HEK293 (cell line): ENCODE measurements at regions not wholly inside any gene's neighbourhood (a gene's known extent, or its start where the extent isn't known, plus 50 kb on each side); places are given as distances from the start of the nearest gene placed in this dataset.

Experiments
- KLF1 ChIP-seq: fragments of 450-650 bp; formaldehyde crosslinking; IDR thresholded peaks from 2 replicates; pipeline ENCODE4 v1.5.1; 2016; ENCODE audit warnings: missing biosample characterization, missing genetic modification characterization
- SETDB1 ChIP-seq: IDR thresholded peaks from one replicate; pipeline ENCODE4 v1.6.1; 2017; ENCODE audit warnings: mild to moderate bottlenecking, low read length, moderate library complexity, mixed read lengths; ENCODE audit not compliant: insufficient read length
- ZBTB21 ChIP-seq: fragments of 450-650 bp; formaldehyde crosslinking; IDR thresholded peaks from 2 replicates; pipeline ENCODE4 v1.5.1; 2017; ENCODE audit warnings: missing biosample characterization, missing genetic modification characterization
- ZNF248 ChIP-seq: fragments of 450-650 bp; formaldehyde crosslinking; IDR thresholded peaks from 2 replicates; pipeline ENCODE4 v1.5.1; 2017; ENCODE audit warnings: missing biosample characterization, missing genetic modification characterization
- ZNF335 ChIP-seq: fragments of 450-650 bp; formaldehyde crosslinking; conservative IDR thresholded peaks from 2 replicates; pipeline ENCODE4 v1.5.1; 2016; ENCODE audit warnings: missing biosample characterization, missing genetic modification characterization
- ZNF510 ChIP-seq: fragments of 450-650 bp; formaldehyde crosslinking; IDR thresholded peaks from 2 replicates; pipeline ENCODE4 v1.5.1; 2018; ENCODE audit warnings: mild to moderate bottlenecking, missing genetic modification characterization, missing biosample characterization; ENCODE audit not compliant: insufficient replicate concordance
- ZNF596 ChIP-seq: fragments of 450-650 bp; IDR thresholded peaks from 2 replicates; pipeline ENCODE4 v1.5.0; 2018; ENCODE audit warnings: missing biosample characterization, mild to moderate bottlenecking, missing genetic modification characterization, moderate library complexity
- ZNF654 ChIP-seq: fragments of 450-650 bp; formaldehyde crosslinking; IDR thresholded peaks from 2 replicates; pipeline ENCODE4 v1.5.1; 2016; ENCODE audit warnings: low read depth, missing biosample characterization, missing genetic modification characterization
- ZNF76 ChIP-seq: fragments of 450-650 bp; formaldehyde crosslinking; IDR thresholded peaks from 2 replicates; pipeline ENCODE4; 2016; ENCODE audit warnings: low read depth, missing biosample characterization, missing genetic modification characterization, borderline replicate concordance
- TF ChIP-seq, protein P1 (sequence below): fragments of 450-650 bp; formaldehyde crosslinking; IDR thresholded peaks from 2 replicates; pipeline ENCODE4 v1.5.1; 2016; ENCODE audit warnings: missing biosample characterization, missing genetic modification characterization
- TF ChIP-seq, protein P2 (sequence below): fragments of 450-650 bp; formaldehyde crosslinking; IDR thresholded peaks from 2 replicates; pipeline ENCODE4 v1.5.1; 2016; ENCODE audit warnings: missing biosample characterization, missing genetic modification characterization
- TF ChIP-seq, protein P3 (sequence below): fragments of 450-650 bp; formaldehyde crosslinking; IDR thresholded peaks from 2 replicates; pipeline ENCODE4 v1.5.1; 2016; ENCODE audit warnings: missing biosample characterization, missing genetic modification characterization

DNA sequence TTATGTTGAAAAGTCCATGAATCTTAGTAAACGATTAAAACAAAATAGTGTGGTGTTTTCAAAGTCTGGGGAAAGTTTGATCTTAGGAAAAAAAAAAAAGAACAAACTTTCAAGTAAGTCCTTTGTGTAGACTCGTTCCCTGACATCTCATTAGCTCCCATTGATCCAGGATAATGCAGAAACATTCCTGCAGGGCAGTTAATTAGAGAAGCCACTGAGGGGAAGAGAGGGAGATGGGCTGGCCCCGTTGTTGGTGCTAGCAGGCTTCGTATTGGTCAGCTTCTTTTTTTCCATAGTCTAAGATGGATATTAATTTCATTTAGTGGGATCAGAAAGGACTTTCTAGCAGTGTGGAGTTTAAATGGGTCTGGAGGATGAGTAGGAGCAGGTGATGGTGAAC lies 340.2 kb downstream of the DRD1 start:
- TF ChIP-seq ZNF76 (tag by site-specific recombination): no peak
- TF ChIP-seq ZNF510 (tag by site-specific recombination): no peak
- no peak for TF ChIP-seq ZBTB21 (tag by site-specific recombination)
- TF ChIP-seq, protein P1, sequence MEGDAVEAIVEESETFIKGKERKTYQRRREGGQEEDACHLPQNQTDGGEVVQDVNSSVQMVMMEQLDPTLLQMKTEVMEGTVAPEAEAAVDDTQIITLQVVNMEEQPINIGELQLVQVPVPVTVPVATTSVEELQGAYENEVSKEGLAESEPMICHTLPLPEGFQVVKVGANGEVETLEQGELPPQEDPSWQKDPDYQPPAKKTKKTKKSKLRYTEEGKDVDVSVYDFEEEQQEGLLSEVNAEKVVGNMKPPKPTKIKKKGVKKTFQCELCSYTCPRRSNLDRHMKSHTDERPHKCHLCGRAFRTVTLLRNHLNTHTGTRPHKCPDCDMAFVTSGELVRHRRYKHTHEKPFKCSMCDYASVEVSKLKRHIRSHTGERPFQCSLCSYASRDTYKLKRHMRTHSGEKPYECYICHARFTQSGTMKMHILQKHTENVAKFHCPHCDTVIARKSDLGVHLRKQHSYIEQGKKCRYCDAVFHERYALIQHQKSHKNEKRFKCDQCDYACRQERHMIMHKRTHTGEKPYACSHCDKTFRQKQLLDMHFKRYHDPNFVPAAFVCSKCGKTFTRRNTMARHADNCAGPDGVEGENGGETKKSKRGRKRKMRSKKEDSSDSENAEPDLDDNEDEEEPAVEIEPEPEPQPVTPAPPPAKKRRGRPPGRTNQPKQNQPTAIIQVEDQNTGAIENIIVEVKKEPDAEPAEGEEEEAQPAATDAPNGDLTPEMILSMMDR (tag by site-specific recombination): no peak
- TF ChIP-seq ZNF596 (tag by site-specific recombination): no peak
- no peak for TF ChIP-seq ZNF335 (tag by site-specific recombination)
- no peak for TF ChIP-seq ZNF248 (tag by site-specific recombination)
- TF ChIP-seq ZNF654: no peak
- TF ChIP-seq, protein P2, sequence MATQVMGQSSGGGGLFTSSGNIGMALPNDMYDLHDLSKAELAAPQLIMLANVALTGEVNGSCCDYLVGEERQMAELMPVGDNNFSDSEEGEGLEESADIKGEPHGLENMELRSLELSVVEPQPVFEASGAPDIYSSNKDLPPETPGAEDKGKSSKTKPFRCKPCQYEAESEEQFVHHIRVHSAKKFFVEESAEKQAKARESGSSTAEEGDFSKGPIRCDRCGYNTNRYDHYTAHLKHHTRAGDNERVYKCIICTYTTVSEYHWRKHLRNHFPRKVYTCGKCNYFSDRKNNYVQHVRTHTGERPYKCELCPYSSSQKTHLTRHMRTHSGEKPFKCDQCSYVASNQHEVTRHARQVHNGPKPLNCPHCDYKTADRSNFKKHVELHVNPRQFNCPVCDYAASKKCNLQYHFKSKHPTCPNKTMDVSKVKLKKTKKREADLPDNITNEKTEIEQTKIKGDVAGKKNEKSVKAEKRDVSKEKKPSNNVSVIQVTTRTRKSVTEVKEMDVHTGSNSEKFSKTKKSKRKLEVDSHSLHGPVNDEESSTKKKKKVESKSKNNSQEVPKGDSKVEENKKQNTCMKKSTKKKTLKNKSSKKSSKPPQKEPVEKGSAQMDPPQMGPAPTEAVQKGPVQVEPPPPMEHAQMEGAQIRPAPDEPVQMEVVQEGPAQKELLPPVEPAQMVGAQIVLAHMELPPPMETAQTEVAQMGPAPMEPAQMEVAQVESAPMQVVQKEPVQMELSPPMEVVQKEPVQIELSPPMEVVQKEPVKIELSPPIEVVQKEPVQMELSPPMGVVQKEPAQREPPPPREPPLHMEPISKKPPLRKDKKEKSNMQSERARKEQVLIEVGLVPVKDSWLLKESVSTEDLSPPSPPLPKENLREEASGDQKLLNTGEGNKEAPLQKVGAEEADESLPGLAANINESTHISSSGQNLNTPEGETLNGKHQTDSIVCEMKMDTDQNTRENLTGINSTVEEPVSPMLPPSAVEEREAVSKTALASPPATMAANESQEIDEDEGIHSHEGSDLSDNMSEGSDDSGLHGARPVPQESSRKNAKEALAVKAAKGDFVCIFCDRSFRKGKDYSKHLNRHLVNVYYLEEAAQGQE (tag by site-specific recombination): no peak
- TF ChIP-seq SETDB1: no peak
- TF ChIP-seq KLF1 (tag by site-specific recombination): no peak
- TF ChIP-seq, protein P3, sequence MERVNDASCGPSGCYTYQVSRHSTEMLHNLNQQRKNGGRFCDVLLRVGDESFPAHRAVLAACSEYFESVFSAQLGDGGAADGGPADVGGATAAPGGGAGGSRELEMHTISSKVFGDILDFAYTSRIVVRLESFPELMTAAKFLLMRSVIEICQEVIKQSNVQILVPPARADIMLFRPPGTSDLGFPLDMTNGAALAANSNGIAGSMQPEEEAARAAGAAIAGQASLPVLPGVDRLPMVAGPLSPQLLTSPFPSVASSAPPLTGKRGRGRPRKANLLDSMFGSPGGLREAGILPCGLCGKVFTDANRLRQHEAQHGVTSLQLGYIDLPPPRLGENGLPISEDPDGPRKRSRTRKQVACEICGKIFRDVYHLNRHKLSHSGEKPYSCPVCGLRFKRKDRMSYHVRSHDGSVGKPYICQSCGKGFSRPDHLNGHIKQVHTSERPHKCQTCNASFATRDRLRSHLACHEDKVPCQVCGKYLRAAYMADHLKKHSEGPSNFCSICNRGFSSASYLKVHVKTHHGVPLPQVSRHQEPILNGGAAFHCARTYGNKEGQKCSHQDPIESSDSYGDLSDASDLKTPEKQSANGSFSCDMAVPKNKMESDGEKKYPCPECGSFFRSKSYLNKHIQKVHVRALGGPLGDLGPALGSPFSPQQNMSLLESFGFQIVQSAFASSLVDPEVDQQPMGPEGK (tag by site-specific recombination): no peak
